SU-DHL-6 (cell line): ENCODE measurements at regions not wholly inside any gene's neighbourhood (a gene's known extent, or its start where the extent isn't known, plus 50 kb on each side); places are given as distances from the start of the nearest gene placed in this dataset.

ENCODE experiments used
- H2AFZ ChIP-seq: fragments of 200-600 bp; sonication (generic); 2 replicates; pipeline ENCODE4 v1.6.1; 2014; ENCODE audit warnings: low read depth, mild to moderate bottlenecking, moderate library complexity, mixed read lengths, antibody characterized with exemption, low read length; ENCODE audit not compliant: severe bottlenecking
- H3F3A ChIP-seq: fragments of 200-600 bp; shearing (Covaris generic); 2 replicates; pipeline ENCODE4 v1.6.0; 2016; ENCODE audit warnings: antibody characterized with exemption, mild to moderate bottlenecking; ENCODE audit not compliant: insufficient read depth
- H3K27ac ChIP-seq: fragments of 200-600 bp; sonication (generic); 2 replicates; pipeline ENCODE4 v1.5.1; 2016; ENCODE audit warnings: low read depth, mild to moderate bottlenecking, low read length, moderate library complexity, mixed read lengths
- H3K27me3 ChIP-seq: fragments of 200-600 bp; sonication (generic), shearing (Covaris generic); 2 replicates; pipeline ENCODE4 v1.6.0; 2014; ENCODE audit warnings: mild to moderate bottlenecking, low read length
- H3K36me3 ChIP-seq: fragments of 200-600 bp; sonication (generic); 2 replicates; pipeline ENCODE4 v1.6.1; 2014; ENCODE audit warnings: mild to moderate bottlenecking, low read length, mixed read lengths
- H3K4me2 ChIP-seq: fragments of 300-600, 200-600 bp; shearing (Covaris generic), sonication (generic); 2 replicates; pipeline ENCODE4 v1.6.0; 2014; ENCODE audit warnings: low read length, low read depth, mild to moderate bottlenecking; ENCODE audit not compliant: poor library complexity, severe bottlenecking
- H3K4me3 ChIP-seq: fragments of 200-600 bp; sonication (generic); 2 replicates; pipeline ENCODE4 v1.5.1; 2014; ENCODE audit warnings: antibody characterized with exemption, low read length, mild to moderate bottlenecking, mixed read lengths; ENCODE audit not compliant: insufficient read depth, poor library complexity, severe bottlenecking
- H3K79me2 ChIP-seq: fragments of 200-600 bp; sonication (generic); 2 replicates; pipeline ENCODE4 v1.6.1; 2014; ENCODE audit warnings: mild to moderate bottlenecking, low read length, moderate library complexity; ENCODE audit not compliant: insufficient read depth
- H3K9ac ChIP-seq: fragments of 200-600 bp; sonication (generic); 2 replicates; pipeline ENCODE4 v1.7.0; 2014; ENCODE audit warnings: mild to moderate bottlenecking, low read length
- H3K9me2 ChIP-seq: fragments of 200-600 bp; sonication (generic); replicated peaks from 2 replicates; pipeline ENCODE4 v1.6.1; 2014; ENCODE audit warnings: low read length; ENCODE audit not compliant: insufficient read depth
- H3K9me3 ChIP-seq: fragments of 200-600 bp; sonication (generic); 2 replicates; pipeline ENCODE4 v1.6.1; 2014; ENCODE audit warnings: low read length, mixed read lengths; ENCODE audit not compliant: insufficient read depth
- H4K20me1 ChIP-seq: fragments of 200-600 bp; sonication (generic); 2 replicates; pipeline ENCODE4 v1.6.1; 2014; ENCODE audit warnings: low read depth, mild to moderate bottlenecking, antibody characterized with exemption, low read length, moderate library complexity, mixed read lengths
- CTCF ChIP-seq: fragments of 200-600 bp; sonication (generic); IDR thresholded peaks from one replicate; pipeline ENCODE4 v1.5.1; 2017; ENCODE audit warnings: antibody characterized with exemption, mild to moderate bottlenecking, low read length, moderate library complexity; ENCODE audit not compliant: insufficient read depth, poor library complexity, severe bottlenecking
- EZH2phosphoT487 ChIP-seq: fragments of 200-600 bp; sonication (generic), shearing (Covaris generic); conservative IDR thresholded peaks from 2 replicates; pipeline ENCODE4 v1.6.1; 2018; ENCODE audit warnings: mild to moderate bottlenecking, antibody characterized with exemption, low read length, moderate library complexity, mixed read lengths

GRCh38 chr15:35626571-35627318 is 80.8 kb upstream of the DPH6 start:
- no peak overlapping the region for H3K9ac ChIP-seq
- H3K36me3 ChIP-seq: no peaks in the 10 kb centered on the region
- TF ChIP-seq EZH2phosphoT487 (no peak), CTCF (no peak)
- no peak overlapping the region for H2AFZ ChIP-seq
- no peak overlapping the region for H3K4me2 ChIP-seq
- H3K79me2 ChIP-seq: no peaks in the 10 kb centered on the region
- no peaks in the 10 kb centered on the region for H3K27me3 ChIP-seq
- no peaks in the 10 kb centered on the region for H4K20me1 ChIP-seq
- no peak overlapping the region for H3K27ac ChIP-seq
- H3K4me3 ChIP-seq: no peak overlapping the region
- H3K9me2 ChIP-seq: no peaks in the 10 kb centered on the region
- H3F3A ChIP-seq: no peaks in the 10 kb centered on the region
- no peaks in the 10 kb centered on the region for H3K9me3 ChIP-seq

GRCh38 chr15:35627696-35628095 is 81.7 kb upstream of the DPH6 start:
- Histone ChIP-seq H3K9me3 (no peaks in the 10 kb centered on the region), H3K27ac (no peak overlapping the region), H3K4me2 (no peak overlapping the region), H3K27me3 (no peaks in the 10 kb centered on the region), H3K36me3 (no peaks in the 10 kb centered on the region), H3K4me3 (no peak overlapping the region), H2AFZ (no peak overlapping the region), H3K9ac (no peak overlapping the region), H3K9me2 (no peaks in the 10 kb centered on the region), H4K20me1 (no peaks in the 10 kb centered on the region), H3K79me2 (no peaks in the 10 kb centered on the region), H3F3A (no peaks in the 10 kb centered on the region)
- no peak for TF ChIP-seq EZH2phosphoT487
- TF ChIP-seq CTCF: no peak

GRCh38 chr15:35629766-35630165 is 83.8 kb upstream of the DPH6 start:
- Histone ChIP-seq H2AFZ (no peak overlapping the region), H3K27me3 (no peaks in the 10 kb centered on the region), H3K79me2 (no peaks in the 10 kb centered on the region), H3K4me3 (no peak overlapping the region), H4K20me1 (no peaks in the 10 kb centered on the region), H3K9me2 (no peaks in the 10 kb centered on the region), H3K9me3 (no peaks in the 10 kb centered on the region), H3F3A (no peaks in the 10 kb centered on the region), H3K4me2 (no peak overlapping the region), H3K9ac (no peak overlapping the region), H3K36me3 (no peaks in the 10 kb centered on the region), H3K27ac (no peak overlapping the region)
- no peak for TF ChIP-seq EZH2phosphoT487
- no peak for TF ChIP-seq CTCF
